CD14-positive monocyte (primary cell): ENCODE measurements at regions not wholly inside any gene's neighbourhood (a gene's known extent, or its start where the extent isn't known, plus 50 kb on each side); places are given as distances from the start of the nearest gene placed in this dataset.

Experiments
- DNase-seq, 3 donors: peaks; one replicate each; pipeline ENCODE4 v3.0.0-alpha.2; 2011 to 2022
- H2AFZ ChIP-seq: 2 replicates; pipeline ENCODE4 v1.6.0; 2012; ENCODE audit warnings: mild to moderate bottlenecking, low read depth, low read length, inconsistent platforms; ENCODE audit not compliant: insufficient read depth, poor library complexity, severe bottlenecking
- H3K27ac ChIP-seq, 2 donors: 1 replicate in 1 of 2; 2 replicates in 1 of 2; pipeline ENCODE4 v1.5.1; 2012 to 2013; ENCODE audit warnings: low read length in 2 of 2, control low read depth in 1 of 2, inconsistent platforms in 1 of 2, low read depth in 1 of 2, mild to moderate bottlenecking in 1 of 2
- H3K27me3 ChIP-seq, 2 donors: one replicate each; pipeline versions ENCODE4 v1.6.0 to v1.6.1; 2011 to 2013; ENCODE audit warnings: low read length in 2 of 2; ENCODE audit not compliant: control insufficient read depth in 2 of 2, insufficient read depth in 2 of 2
- H3K36me3 ChIP-seq, 2 donors: replicated peaks in 1 of 2; 1 replicate in 1 of 2; 2 replicates in 1 of 2; pipeline versions ENCODE4 v1.5.1 to v1.6.1; 2012 to 2013; ENCODE audit warnings: low read length in 2 of 2, control low read depth in 1 of 2, inconsistent platforms in 1 of 2, mild to moderate bottlenecking in 1 of 2; ENCODE audit not compliant: insufficient read depth in 2 of 2, control insufficient read depth in 1 of 2
- H3K4me1 ChIP-seq, 2 donors: 1 replicate in 1 of 2; 2 replicates in 1 of 2; pipeline versions ENCODE4 v1.5.1 to v1.6.1; 2012 to 2013; ENCODE audit warnings: low read length in 2 of 2, control low read depth in 1 of 2, inconsistent platforms in 1 of 2, mild to moderate bottlenecking in 1 of 2, moderate library complexity in 1 of 2; ENCODE audit not compliant: insufficient read depth in 2 of 2, control insufficient read depth in 1 of 2
- H3K4me2 ChIP-seq: replicated peaks from 2 replicates; pipeline ENCODE3; 2012; ENCODE audit warnings: low read length, moderate library complexity, mild to moderate bottlenecking; ENCODE audit not compliant: poor library complexity, severe bottlenecking; ENCODE audit errors: extremely low read depth
- H3K4me3 ChIP-seq, 3 experiments: fragments of 200-600 bp in 1 of 3; sonication (generic) in 1 of 3; replicated peaks in 1 of 3; 1 replicate in 2 of 3; 2 replicates in 1 of 3; pipeline ENCODE4 v1.5.1; 2011 to 2013; ENCODE audit warnings: low read length in 3 of 3, mild to moderate bottlenecking in 3 of 3, control low read depth in 2 of 3, low read depth in 2 of 3, inconsistent platforms in 1 of 3, moderate library complexity in 1 of 3
- H3K79me2 ChIP-seq: 2 replicates; pipeline ENCODE4 v1.6.0; 2012; ENCODE audit warnings: mild to moderate bottlenecking, control low read depth, inconsistent platforms, low read length, moderate library complexity; ENCODE audit not compliant: insufficient read depth
- H3K9ac ChIP-seq: 2 replicates; pipeline ENCODE4 v1.6.0; 2017; ENCODE audit warnings: low read length, mild to moderate bottlenecking; ENCODE audit not compliant: insufficient read depth, poor library complexity, severe bottlenecking
- H3K9me3 ChIP-seq, 2 donors: replicated peaks in 1 of 2; 1 replicate in 1 of 2; 2 replicates in 1 of 2; pipeline versions ENCODE4 v1.5.1 to v1.6.1; 2012 to 2013; ENCODE audit warnings: low read length in 2 of 2, control low read depth in 1 of 2; ENCODE audit not compliant: control insufficient read depth in 1 of 2, insufficient read depth in 1 of 2
- H4K20me1 ChIP-seq: 2 replicates; pipeline ENCODE4 v1.6.0; 2012; ENCODE audit warnings: mild to moderate bottlenecking, low read length, control low read depth, moderate library complexity; ENCODE audit not compliant: insufficient read depth
- H3K27ac Mint-ChIP-seq, 7 donors: one replicate each; pipeline ENCODE4 v1.8.0; 2020; ENCODE audit warnings: mild to moderate bottlenecking in 7 of 7, mixed read lengths in 7 of 7, moderate library complexity in 6 of 7, inconsistent platforms in 2 of 7
- H3K27me3 Mint-ChIP-seq, 3 donors: one replicate each; pipeline ENCODE4 v1.8.0; 2021 to 2022; ENCODE audit warnings: low read depth in 3 of 3, mild to moderate bottlenecking in 3 of 3, mixed read lengths in 3 of 3, moderate library complexity in 3 of 3, inconsistent platforms in 1 of 3
- H3K36me3 Mint-ChIP-seq, 2 donors: one replicate each; pipeline ENCODE4 v1.8.0; 2020; ENCODE audit warnings: mixed read lengths in 2 of 2, inconsistent platforms in 1 of 2, mild to moderate bottlenecking in 1 of 2
- H3K4me1 Mint-ChIP-seq: one replicate; pipeline ENCODE4 v1.8.0; 2020; ENCODE audit warnings: mild to moderate bottlenecking, mixed read lengths
- H3K4me3 Mint-ChIP-seq, 2 donors: one replicate each; pipeline ENCODE4 v1.8.0; 2020; ENCODE audit warnings: mild to moderate bottlenecking in 2 of 2, mixed read lengths in 2 of 2, moderate library complexity in 1 of 2
- H3K9me3 Mint-ChIP-seq, 7 donors: one replicate each; pipeline ENCODE4 v1.8.0; 2020 to 2022; ENCODE audit warnings: mixed read lengths in 7 of 7, mild to moderate bottlenecking in 6 of 7, moderate library complexity in 6 of 7, inconsistent platforms in 2 of 7
- WGBS: methylation state at CpG from one replicate; pipeline ENCODE4 v1.1.5; 2013; ENCODE audit warnings: missing lambda C conversion rate; ENCODE audit not compliant: insufficient coverage; 5-methylcytosine and 5-hydroxymethylcytosine counted together
- intact Hi-C, 2 donors: fragments of 100-400 bp; cut with micrococcal nuclease; formaldehyde crosslinking; loops; one replicate each; pipeline versions ENCODE4 v1.15.0 to v1.15.1; 2023
- TF ChIP-seq, protein P1 (sequence below): fragments of 200-600 bp; IDR thresholded peaks from one replicate; pipeline ENCODE4 v1.8.0; 2022; ENCODE audit warnings: antibody characterized with exemption, mild to moderate bottlenecking

DNA sequence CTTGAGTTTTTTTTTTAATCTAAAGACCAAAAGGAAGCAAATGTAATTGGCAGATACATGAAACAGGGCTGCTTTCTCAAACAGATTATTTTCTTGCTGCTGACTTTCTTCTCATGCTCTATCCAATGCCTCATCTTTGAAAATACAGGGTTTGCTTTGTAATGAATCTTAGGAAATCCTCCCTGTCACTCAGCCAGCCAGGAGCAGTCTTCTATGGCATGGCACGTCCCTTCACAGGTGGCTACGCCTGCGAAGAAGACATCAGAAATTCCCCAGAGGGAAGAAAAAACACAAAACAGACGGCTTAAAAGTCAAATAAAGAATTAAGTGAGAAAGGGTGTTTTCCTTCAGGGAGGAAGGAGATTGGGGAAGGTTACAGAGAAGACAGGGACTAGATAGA lies 242.5 kb downstream of the IGSF11 start:
- no peak overlapping the region for H3K27ac ChIP-seq
- no peaks in the 10 kb centered on the region for H4K20me1 ChIP-seq
- no peaks in the 10 kb centered on the region for H3K27me3 ChIP-seq
- H3K4me1 ChIP-seq = no peaks in the 10 kb centered on the region
- no peak overlapping the region for H3K4me2 ChIP-seq
- no peak overlapping the region for H3K27ac Mint-ChIP-seq
- TF ChIP-seq, protein P1, sequence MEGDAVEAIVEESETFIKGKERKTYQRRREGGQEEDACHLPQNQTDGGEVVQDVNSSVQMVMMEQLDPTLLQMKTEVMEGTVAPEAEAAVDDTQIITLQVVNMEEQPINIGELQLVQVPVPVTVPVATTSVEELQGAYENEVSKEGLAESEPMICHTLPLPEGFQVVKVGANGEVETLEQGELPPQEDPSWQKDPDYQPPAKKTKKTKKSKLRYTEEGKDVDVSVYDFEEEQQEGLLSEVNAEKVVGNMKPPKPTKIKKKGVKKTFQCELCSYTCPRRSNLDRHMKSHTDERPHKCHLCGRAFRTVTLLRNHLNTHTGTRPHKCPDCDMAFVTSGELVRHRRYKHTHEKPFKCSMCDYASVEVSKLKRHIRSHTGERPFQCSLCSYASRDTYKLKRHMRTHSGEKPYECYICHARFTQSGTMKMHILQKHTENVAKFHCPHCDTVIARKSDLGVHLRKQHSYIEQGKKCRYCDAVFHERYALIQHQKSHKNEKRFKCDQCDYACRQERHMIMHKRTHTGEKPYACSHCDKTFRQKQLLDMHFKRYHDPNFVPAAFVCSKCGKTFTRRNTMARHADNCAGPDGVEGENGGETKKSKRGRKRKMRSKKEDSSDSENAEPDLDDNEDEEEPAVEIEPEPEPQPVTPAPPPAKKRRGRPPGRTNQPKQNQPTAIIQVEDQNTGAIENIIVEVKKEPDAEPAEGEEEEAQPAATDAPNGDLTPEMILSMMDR = no peak
- H3K36me3 Mint-ChIP-seq = no peaks in the 10 kb centered on the region
- H3K9ac ChIP-seq = no peak overlapping the region
- no peaks in the 10 kb centered on the region for H3K79me2 ChIP-seq
- H3K9me3 ChIP-seq = no peaks in the 10 kb centered on the region
- H3K27me3 Mint-ChIP-seq = no peaks in the 10 kb centered on the region
- no peak overlapping the region for H3K4me3 Mint-ChIP-seq
- DNase-seq = no peak
- peaks cover 0 to 5% (median 0%) of the 10 kb centered on the region in 7 donors for H3K9me3 Mint-ChIP-seq
- no peaks in the 10 kb centered on the region for H3K4me1 Mint-ChIP-seq
- no peaks in the 10 kb centered on the region for H3K36me3 ChIP-seq
- intact Hi-C loops = no loop called here
- WGBS = 80% methylated on average over 1 of the region's 4 CpGs
- H3K4me3 ChIP-seq = no peak overlapping the region
- no peak overlapping the region for H2AFZ ChIP-seq

DNA sequence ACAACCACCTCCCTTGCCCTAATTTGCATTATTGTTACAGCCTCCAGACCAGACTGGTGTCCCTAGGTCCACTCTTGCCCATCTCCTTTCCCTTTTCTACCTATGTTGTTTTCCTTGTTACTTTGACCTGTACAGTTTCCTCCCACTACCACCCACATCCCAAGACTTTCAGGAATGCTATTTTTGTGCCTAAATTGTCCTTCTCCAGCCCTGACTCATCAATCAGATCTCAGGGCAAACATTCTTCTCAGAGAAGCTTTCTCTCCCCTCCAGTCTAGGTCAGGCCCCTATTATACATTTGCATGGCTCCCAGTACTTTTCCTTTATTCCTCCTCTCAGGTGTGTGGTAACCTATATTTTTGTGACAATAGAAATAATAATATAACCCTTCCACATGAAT lies 241.5 kb downstream of the IGSF11 start:
- Histone ChIP-seq H3K9ac (no peak overlapping the region), H3K9me3 (no peaks in the 10 kb centered on the region), H3K27me3 (no peaks in the 10 kb centered on the region), H3K36me3 (no peaks in the 10 kb centered on the region), H4K20me1 (no peaks in the 10 kb centered on the region), H3K4me2 (no peak overlapping the region), H3K4me3 (no peak overlapping the region), H3K27ac (no peak overlapping the region), H3K79me2 (no peaks in the 10 kb centered on the region), H2AFZ (no peak overlapping the region), H3K4me1 (no peaks in the 10 kb centered on the region)
- H3K4me3 Mint-ChIP-seq = no peak overlapping the region
- no peaks in the 10 kb centered on the region for H3K4me1 Mint-ChIP-seq
- intact Hi-C loops = no loop called here
- H3K27me3 Mint-ChIP-seq = no peaks in the 10 kb centered on the region
- DNase-seq = no peak
- H3K9me3 Mint-ChIP-seq = peaks cover 0 to 5% (median 0%) of the 10 kb centered on the region in 7 donors
- no peak overlapping the region for H3K27ac Mint-ChIP-seq
- no peaks in the 10 kb centered on the region for H3K36me3 Mint-ChIP-seq
- TF ChIP-seq, protein P1 = no peak
